ENCODE measurements at regions not wholly inside any gene's neighbourhood (a gene's known extent, or its start where the extent isn't known, plus 50 kb on each side); places are given as distances from the start of the nearest gene placed in this dataset.

DNA sequence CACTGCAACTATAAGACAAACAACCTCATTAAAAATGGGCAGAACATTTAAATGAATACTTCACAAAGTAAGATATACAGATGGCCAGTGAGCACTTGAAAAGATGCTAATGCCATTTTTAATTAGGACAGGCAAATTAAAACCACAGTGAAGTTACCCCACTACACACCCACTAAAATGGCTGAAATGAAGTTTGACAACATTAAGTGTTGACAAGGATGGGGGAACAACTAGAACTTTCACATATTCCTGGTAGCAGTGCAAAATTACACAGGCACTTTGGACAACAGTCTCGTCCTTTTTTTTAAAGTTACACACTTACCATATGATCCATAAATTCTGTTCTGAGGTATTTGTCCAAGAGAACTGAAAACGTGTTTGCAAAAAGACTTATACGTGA is 278.9 kb upstream of the DIO3 start:
- Histone ChIP-seq H3K27me3 (ENCODE audit: control insufficient read depth, insufficient read depth, low read length) (no peaks in the 10 kb centered on the region), H3K36me3 (ENCODE audit: control insufficient read depth, insufficient read depth, low read length) (no peaks in the 10 kb centered on the region), H3K4me3 (ENCODE audit: low read depth, low read length) (no peak overlapping the region)
- FAIRE-seq (no peak), DNase-seq (ENCODE audit: low read depth) (no peak)
- TF ChIP-seq, protein P1, sequence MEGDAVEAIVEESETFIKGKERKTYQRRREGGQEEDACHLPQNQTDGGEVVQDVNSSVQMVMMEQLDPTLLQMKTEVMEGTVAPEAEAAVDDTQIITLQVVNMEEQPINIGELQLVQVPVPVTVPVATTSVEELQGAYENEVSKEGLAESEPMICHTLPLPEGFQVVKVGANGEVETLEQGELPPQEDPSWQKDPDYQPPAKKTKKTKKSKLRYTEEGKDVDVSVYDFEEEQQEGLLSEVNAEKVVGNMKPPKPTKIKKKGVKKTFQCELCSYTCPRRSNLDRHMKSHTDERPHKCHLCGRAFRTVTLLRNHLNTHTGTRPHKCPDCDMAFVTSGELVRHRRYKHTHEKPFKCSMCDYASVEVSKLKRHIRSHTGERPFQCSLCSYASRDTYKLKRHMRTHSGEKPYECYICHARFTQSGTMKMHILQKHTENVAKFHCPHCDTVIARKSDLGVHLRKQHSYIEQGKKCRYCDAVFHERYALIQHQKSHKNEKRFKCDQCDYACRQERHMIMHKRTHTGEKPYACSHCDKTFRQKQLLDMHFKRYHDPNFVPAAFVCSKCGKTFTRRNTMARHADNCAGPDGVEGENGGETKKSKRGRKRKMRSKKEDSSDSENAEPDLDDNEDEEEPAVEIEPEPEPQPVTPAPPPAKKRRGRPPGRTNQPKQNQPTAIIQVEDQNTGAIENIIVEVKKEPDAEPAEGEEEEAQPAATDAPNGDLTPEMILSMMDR (IDR thresholded peaks at IDR 0.05; ENCODE audit: insufficient read depth, low read length, severe bottlenecking), result no peak

DNA sequence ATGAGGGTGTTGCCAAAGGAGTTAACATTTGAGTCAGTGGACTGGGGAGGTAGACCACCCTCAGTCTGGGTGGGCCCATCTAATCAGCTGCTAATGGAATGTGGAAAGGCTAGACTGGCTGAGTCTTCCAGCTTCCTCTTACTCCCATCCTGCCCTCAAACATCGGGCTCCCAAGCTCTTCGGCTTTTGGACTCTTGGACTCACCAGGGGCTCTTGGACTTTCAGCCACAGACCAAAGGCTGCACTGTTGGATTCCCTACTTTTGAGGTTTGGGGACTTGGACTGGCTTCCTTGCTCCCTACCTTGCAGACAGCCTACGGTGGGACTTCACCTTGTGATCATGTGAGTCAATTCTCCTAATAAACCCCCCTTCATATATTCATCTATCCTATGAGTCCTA is 276.6 kb upstream of the DIO3 start:
- FAIRE-seq (no peak), DNase-seq (ENCODE audit: low read depth) (no peak)
- TF ChIP-seq, protein P1 (IDR thresholded peaks at IDR 0.05; ENCODE audit: insufficient read depth, low read length, severe bottlenecking), result no peak
- no peaks in the 10 kb centered on the region for H3K27me3 ChIP-seq (ENCODE audit: control insufficient read depth, insufficient read depth, low read length)
- no peaks in the 10 kb centered on the region for H3K36me3 ChIP-seq (ENCODE audit: control insufficient read depth, insufficient read depth, low read length)
- H3K4me3 ChIP-seq (ENCODE audit: low read depth, low read length), result no peak overlapping the region

DNA sequence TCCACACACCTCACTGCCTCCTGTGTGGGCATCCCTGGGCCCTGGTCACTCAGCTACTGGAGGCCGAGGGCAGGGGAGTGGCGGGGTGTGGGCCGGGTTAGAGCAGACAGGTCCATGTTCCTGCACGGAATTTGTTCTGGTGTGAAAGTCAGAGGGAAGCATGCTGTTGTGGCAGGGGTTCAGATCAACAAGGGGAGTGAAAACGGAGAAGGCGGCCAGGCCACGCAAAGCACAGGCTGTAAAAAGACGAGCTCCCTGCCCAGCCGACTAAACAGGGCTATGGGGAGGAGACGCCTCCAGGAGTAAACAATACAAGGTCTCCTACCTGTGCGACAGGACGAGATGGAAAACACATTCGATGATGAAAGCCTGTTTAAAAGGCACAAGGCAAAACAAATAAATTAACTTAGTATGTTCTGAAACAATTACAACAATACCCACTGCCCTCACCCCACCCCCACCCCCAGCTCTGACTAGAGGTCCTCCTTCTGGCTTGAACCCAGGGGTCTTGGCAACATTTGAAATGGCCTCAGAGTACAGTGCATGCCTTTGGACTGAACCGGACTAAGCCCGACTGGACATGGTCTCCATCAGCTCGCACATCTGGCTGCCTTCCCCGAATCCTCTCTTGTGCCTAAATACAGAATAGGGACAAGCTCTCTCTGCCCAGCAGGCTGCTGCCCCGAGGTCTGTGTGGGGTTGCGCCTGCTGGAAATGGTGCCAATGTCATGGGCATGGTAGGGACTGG is 274.9 kb upstream of the DIO3 start:
- Histone ChIP-seq H3K4me3 (ENCODE audit: low read depth, low read length) (no peak overlapping the region), H3K36me3 (ENCODE audit: control insufficient read depth, insufficient read depth, low read length) (no peaks in the 10 kb centered on the region), H3K27me3 (ENCODE audit: control insufficient read depth, insufficient read depth, low read length) (no peaks in the 10 kb centered on the region)
- FAIRE-seq (no peak), DNase-seq (ENCODE audit: low read depth) (no peak)
- TF ChIP-seq, protein P1 (IDR thresholded peaks at IDR 0.05; ENCODE audit: insufficient read depth, low read length, severe bottlenecking), result no peak

GRCh38 chr14:101288436-101289229 is 272.7 kb upstream of the DIO3 start:
- TF ChIP-seq, protein P1 (IDR thresholded peaks at IDR 0.05; ENCODE audit: insufficient read depth, low read length, severe bottlenecking), result no peak
- Histone ChIP-seq H3K27me3 (ENCODE audit: control insufficient read depth, insufficient read depth, low read length) (no peaks in the 10 kb centered on the region), H3K4me3 (ENCODE audit: low read depth, low read length) (no peak overlapping the region), H3K36me3 (ENCODE audit: control insufficient read depth, insufficient read depth, low read length) (no peaks in the 10 kb centered on the region)
- FAIRE-seq, result no peak
- DNase-seq (ENCODE audit: low read depth), result no peak

DNA sequence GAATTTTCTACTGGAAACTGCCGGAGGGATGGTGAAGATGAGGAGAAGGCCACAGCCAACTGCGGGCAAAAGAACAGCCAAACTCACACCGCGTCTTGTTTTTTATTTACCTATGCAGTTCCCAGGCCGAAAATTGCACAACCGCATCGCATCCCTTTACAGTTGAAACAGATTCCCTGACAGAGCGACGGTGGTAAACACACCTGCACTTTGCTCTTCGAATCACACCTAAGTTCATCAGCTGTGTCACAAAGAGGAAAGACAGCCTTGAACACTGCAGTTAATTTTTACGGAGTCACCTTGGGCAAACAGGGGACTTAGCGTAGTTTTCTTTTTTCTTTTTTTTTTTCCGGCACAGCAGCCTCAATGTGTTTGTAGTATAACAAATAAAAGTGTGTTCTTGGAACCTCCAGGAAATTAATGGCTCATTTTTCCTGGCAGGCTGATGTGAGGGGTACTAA is 272.0 kb upstream of the DIO3 start:
- Histone ChIP-seq H3K36me3 (ENCODE audit: control insufficient read depth, insufficient read depth, low read length) (no peaks in the 10 kb centered on the region), H3K27me3 (ENCODE audit: control insufficient read depth, insufficient read depth, low read length) (no peaks in the 10 kb centered on the region), H3K4me3 (ENCODE audit: low read depth, low read length) (no peak overlapping the region)
- TF ChIP-seq, protein P1 (IDR thresholded peaks at IDR 0.05; ENCODE audit: insufficient read depth, low read length, severe bottlenecking), result no peak
- DNase-seq (ENCODE audit: low read depth) (no peak), FAIRE-seq (no peak)

All from bronchial epithelial cell (primary cell).